ENCODE measurements at regions not wholly inside any gene's neighbourhood (a gene's known extent, or its start where the extent isn't known, plus 50 kb on each side); places are given as distances from the start of the nearest gene placed in this dataset.

GRCh38 chr4:57632564-57632963, 522.4 kb upstream of the IGFBP7 start:
- no peak for TF ChIP-seq MXI1 (conservative IDR thresholded peaks at IDR 0.05; ENCODE audit: poor library complexity, severe bottlenecking)
- no peak for TF ChIP-seq EZH2 (IDR thresholded peaks at IDR 0.05; ENCODE audit: borderline replicate concordance, insufficient read depth, low read length, poor library complexity, severe bottlenecking)
- no peak for TF ChIP-seq POLR2AphosphoS5 (IDR thresholded peaks at IDR 0.05)
- no peak for TF ChIP-seq REST (IDR thresholded peaks at IDR 0.05; ENCODE audit: borderline replicate concordance)
- no peak for TF ChIP-seq TAF1 (IDR thresholded peaks at IDR 0.05; ENCODE audit: low read depth)
- no peak for TF ChIP-seq CTCF (IDR thresholded peaks at IDR 0.05; ENCODE audit: poor library complexity, severe bottlenecking)
- TF ChIP-seq RAD21 (conservative IDR thresholded peaks at IDR 0.05), result no peak
- TF ChIP-seq SMC3 (conservative IDR thresholded peaks at IDR 0.05; ENCODE audit: poor library complexity), result no peak
- TF ChIP-seq EP300 (conservative IDR thresholded peaks at IDR 0.05; ENCODE audit: poor library complexity, severe bottlenecking), result no peak
- H3K27me3 ChIP-seq (ENCODE audit: insufficient read depth, low read depth, low read length), result no peaks in the 10 kb centered on the region
- H3K4me2 ChIP-seq (ENCODE audit: low read length), result no peak overlapping the region
- no peaks in the 10 kb centered on the region for H3K79me2 ChIP-seq (replicated peaks; ENCODE audit: insufficient read depth, low read length)
- H3K4me3 ChIP-seq (ENCODE audit: low read length), result no peak overlapping the region
- H4K20me1 ChIP-seq (ENCODE audit: insufficient read depth), result no peaks in the 10 kb centered on the region
- no peak overlapping the region for H3K27ac ChIP-seq (ENCODE audit: low read length)
- H3K36me3 ChIP-seq (ENCODE audit: insufficient read depth, low read length), result no peaks in the 10 kb centered on the region
- no peaks in the 10 kb centered on the region for H3K9me3 ChIP-seq (ENCODE audit: low read length)
- no peaks in the 10 kb centered on the region for H3F3A ChIP-seq (ENCODE audit: insufficient read depth, low read length, poor library complexity, severe bottlenecking)
- H3K9ac ChIP-seq (ENCODE audit: low read length), result no peak overlapping the region
- H2AFZ ChIP-seq (ENCODE audit: low read depth, low read length), result no peak overlapping the region
- no peaks in the 10 kb centered on the region for H3K9me2 ChIP-seq (ENCODE audit: insufficient read depth, low read length)

GRCh38 chr4:57631147-57631546, 521.0 kb upstream of the IGFBP7 start:
- Histone ChIP-seq H3F3A (ENCODE audit: insufficient read depth, low read length, poor library complexity, severe bottlenecking) (no peaks in the 10 kb centered on the region), H3K4me2 (ENCODE audit: low read length) (no peak overlapping the region), H3K27me3 (ENCODE audit: insufficient read depth, low read depth, low read length) (no peaks in the 10 kb centered on the region), H3K9me3 (ENCODE audit: low read length) (no peaks in the 10 kb centered on the region), H3K27ac (ENCODE audit: low read length) (no peak overlapping the region), H3K9me2 (ENCODE audit: insufficient read depth, low read length) (no peaks in the 10 kb centered on the region), H3K4me3 (ENCODE audit: low read length) (no peak overlapping the region), H3K36me3 (ENCODE audit: insufficient read depth, low read length) (no peaks in the 10 kb centered on the region), H4K20me1 (ENCODE audit: insufficient read depth) (no peaks in the 10 kb centered on the region), H3K79me2 (replicated peaks; ENCODE audit: insufficient read depth, low read length) (no peaks in the 10 kb centered on the region), H2AFZ (ENCODE audit: low read depth, low read length) (no peak overlapping the region), H3K9ac (ENCODE audit: low read length) (no peak overlapping the region)
- TF ChIP-seq TAF1 (IDR thresholded peaks at IDR 0.05; ENCODE audit: low read depth) (no peak), REST (IDR thresholded peaks at IDR 0.05; ENCODE audit: borderline replicate concordance) (no peak), POLR2AphosphoS5 (IDR thresholded peaks at IDR 0.05) (no peak), CTCF (IDR thresholded peaks at IDR 0.05; ENCODE audit: poor library complexity, severe bottlenecking) (no peak), EZH2 (IDR thresholded peaks at IDR 0.05; ENCODE audit: borderline replicate concordance, insufficient read depth, low read length, poor library complexity, severe bottlenecking) (no peak), RAD21 (conservative IDR thresholded peaks at IDR 0.05) (no peak), SMC3 (conservative IDR thresholded peaks at IDR 0.05; ENCODE audit: poor library complexity) (no peak), EP300 (conservative IDR thresholded peaks at IDR 0.05; ENCODE audit: poor library complexity, severe bottlenecking) (no peak), MXI1 (conservative IDR thresholded peaks at IDR 0.05; ENCODE audit: poor library complexity, severe bottlenecking) (no peak)
